Midbrain (tissue), 1 donor: ENCODE measurements at regions not wholly inside any gene's neighbourhood (a gene's known extent, or its start where the extent isn't known, plus 50 kb on each side); places are given as distances from the start of the nearest gene placed in this dataset.

ENCODE experiments used
- DNase-seq: peaks from one replicate; lab custom pipeline; 2025; lab: John Stamatoyannopoulos, UW

GRCh38 chr14:106812788-106813476 lies 1286.5 kb downstream of the TMEM121 start:
- no peak for DNase-seq

DNA sequence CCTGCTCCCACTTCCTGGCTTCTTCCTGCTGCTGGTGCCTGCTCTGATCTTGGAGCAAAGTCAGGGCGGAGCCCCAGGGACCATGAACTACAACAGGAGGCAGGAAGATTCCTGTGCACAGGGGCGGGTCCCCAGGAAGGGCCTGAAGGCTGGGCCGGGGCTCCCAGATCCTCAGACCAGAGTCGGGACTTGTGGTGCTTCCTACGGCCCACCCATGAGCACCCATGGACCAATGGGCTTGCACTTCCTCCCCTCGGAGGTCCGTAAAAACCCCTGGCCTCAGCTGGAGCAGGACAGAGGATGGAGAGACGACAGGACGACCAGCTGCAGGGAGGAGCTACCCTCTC lies 1287.1 kb downstream of the TMEM121 start:
- no peak for DNase-seq

DNA sequence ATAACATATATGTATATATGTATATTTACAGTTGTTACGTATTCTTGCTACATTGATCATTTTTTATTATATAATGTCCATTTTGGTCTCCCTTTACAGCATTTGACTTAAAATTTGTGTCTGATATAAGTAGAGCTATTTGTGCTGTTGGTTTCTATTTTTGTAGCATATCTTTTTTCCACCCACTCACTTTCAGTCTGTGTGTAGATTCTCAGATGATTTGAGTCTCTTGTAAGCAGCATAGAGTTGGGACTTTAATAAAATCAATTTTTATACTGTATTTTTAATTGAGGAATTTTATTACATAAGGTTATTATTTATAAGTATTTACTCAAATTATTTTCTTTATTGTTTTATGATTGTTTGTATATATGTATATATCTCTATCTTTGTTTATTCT lies 1293.7 kb downstream of the TMEM121 start:
- DNase-seq, result no peak

- no peak for DNase-seq
These were observed 1294.7 kb downstream of the TMEM121 start for GRCh38 chr14:106821119-106821518.

GRCh38 chr14:106822905-106823304 lies 1296.5 kb downstream of the TMEM121 start:
- no peak for DNase-seq

GRCh38 chr14:106823552-106823951 lies 1297.2 kb downstream of the TMEM121 start:
- DNase-seq, result no peak

DNA sequence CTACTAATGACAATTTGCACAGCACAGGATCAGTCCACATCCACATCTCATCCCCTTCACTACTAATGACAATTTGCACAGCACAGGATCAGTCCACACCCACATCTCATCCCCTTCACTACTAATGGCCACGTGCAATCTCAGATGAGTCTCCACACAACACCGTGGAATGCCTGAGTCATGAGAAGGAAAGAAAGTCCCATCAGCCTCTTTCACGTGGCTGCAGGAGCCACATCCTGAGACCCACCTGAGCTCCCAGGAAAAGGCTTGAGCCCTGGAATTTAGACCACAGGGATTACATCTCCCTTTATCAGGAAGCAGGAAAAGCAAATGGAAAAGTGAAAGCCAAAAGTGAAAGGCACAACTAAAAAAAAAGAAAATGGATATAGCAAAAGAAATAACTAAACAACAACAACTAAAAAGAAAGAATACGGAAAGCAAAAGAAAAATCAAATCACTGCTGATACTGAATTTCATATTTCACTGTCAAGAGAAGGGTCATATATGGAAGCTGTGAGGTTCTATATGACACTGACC lies 1300.5 kb downstream of the TMEM121 start:
- no peak for DNase-seq

DNA sequence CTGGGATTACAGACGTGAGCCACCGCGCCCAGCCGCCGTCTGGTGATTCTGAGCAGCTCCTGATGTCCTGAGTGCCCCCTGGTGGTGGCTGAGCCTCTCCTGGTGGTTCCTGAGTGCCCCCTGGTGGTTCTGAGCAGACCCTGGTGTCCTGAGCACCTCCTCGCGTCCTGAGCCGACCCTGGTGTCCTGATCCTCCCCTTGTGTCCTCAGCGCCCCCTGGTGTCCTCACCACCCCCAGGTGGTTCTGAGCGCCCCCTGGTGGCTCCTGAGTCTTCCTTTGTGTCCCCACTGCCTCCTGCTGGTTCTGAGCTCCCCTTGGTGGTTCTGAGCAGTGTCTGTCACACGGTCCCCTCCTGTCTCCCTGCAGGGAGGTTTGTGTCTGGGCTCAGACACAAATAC lies 1304.9 kb downstream of the TMEM121 start:
- DNase-seq, result no peak

- DNase-seq, result no peak
These were observed 1311.5 kb downstream of the TMEM121 start for GRCh38 chr14:106837870-106838269.

GRCh38 chr14:106838991-106839769 lies 1312.8 kb downstream of the TMEM121 start:
- DNase-seq, result no peak

- DNase-seq, result no peak
These were observed 1313.9 kb downstream of the TMEM121 start for GRCh38 chr14:106840258-106840657.

DNA sequence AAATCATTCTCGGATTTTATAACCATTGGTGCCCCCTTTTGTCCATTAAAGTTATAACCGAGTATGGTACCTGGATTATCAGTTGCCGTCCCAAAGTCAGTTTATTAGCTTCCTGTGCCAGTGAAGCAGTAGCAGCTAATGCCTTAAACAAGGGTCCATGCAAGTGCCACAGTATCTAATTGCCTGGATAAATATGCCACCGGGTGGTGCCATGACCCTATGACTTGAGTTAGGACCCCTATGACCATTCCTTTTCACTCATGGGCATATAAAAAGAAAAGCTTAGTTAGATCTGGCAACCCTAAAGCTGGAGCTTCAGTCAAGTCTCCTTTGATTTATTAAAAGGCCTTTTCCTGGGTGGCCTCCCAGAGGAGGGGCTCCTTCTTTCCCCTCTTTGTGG lies 1314.6 kb downstream of the TMEM121 start:
- no peak for DNase-seq

DNA sequence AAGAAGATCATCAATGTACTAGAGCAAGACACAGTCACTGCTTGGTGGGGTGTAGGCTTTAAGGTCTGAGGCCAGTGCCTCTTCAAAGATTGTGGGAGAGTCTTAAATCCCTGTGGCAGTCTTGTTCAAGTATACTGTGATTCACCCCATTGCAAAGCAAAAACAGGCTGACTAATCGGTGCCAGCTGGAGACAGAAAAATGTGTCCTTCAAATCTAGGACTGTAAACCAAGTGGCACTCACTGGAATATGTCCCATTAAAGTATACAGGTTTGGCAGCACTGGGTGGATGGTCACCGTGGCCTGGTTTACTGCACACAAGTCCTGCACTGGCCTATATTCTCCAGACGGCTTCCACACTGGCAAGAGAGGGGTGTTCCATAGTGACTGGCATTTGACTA lies 1315.3 kb downstream of the TMEM121 start:
- no peak for DNase-seq

- DNase-seq, result no peak
These were observed 1316.3 kb downstream of the TMEM121 start for GRCh38 chr14:106842687-106843086.

- DNase-seq, result no peak
These were observed 1317.0 kb downstream of the TMEM121 start for GRCh38 chr14:106843386-106843785.

DNA sequence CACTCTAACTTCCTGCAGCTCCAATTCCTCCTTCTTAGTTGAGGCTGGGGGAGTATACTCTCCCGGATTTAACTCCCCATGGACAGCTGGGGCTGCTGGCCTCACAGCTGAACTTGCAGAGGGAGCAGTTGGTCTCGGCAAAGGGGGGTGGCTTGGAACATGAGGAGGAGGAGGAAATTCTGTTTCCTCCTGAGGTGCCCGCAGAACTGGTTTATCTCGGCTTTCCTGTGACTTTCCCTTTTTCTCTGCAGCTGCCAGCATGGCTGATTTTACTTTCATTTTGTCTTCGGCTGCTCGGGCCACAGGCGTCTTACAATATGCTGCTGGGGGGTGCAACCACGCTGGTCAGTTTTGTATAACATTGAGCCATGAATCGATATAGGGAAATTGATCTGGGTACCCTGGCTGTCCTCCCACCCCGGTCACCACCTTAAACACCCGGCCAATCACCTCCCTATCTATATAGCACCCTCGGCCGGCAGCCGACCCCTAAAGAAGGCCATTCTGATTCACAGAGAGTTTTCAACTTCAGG lies 1317.6 kb downstream of the TMEM121 start:
- peak; percentile 1 for DNase-seq

GRCh38 chr14:106844608-106845285 lies 1318.4 kb downstream of the TMEM121 start:
- DNase-seq, result peak; percentile 26

- DNase-seq, result no peak
These were observed 1319.1 kb downstream of the TMEM121 start for GRCh38 chr14:106845286-106846087.

DNA sequence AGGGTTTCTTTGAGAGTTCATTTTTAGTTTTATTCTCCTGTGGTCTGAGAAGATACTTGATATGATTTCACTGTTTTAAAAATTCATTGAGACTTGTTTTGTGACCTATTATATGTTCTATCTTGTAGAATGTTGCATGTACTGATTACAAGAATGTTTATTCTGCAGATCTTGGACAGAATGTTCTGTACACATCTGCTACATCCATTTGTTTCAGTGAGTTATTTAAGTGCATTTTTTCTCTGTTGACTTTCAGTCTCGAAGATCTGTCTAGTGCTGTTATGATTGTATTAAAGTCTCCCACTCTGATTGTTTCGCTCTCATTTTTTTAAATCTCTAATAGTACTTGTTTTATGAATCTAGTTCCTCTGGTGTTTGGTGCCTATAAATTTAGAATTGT lies 1319.8 kb downstream of the TMEM121 start:
- no peak for DNase-seq

DNA sequence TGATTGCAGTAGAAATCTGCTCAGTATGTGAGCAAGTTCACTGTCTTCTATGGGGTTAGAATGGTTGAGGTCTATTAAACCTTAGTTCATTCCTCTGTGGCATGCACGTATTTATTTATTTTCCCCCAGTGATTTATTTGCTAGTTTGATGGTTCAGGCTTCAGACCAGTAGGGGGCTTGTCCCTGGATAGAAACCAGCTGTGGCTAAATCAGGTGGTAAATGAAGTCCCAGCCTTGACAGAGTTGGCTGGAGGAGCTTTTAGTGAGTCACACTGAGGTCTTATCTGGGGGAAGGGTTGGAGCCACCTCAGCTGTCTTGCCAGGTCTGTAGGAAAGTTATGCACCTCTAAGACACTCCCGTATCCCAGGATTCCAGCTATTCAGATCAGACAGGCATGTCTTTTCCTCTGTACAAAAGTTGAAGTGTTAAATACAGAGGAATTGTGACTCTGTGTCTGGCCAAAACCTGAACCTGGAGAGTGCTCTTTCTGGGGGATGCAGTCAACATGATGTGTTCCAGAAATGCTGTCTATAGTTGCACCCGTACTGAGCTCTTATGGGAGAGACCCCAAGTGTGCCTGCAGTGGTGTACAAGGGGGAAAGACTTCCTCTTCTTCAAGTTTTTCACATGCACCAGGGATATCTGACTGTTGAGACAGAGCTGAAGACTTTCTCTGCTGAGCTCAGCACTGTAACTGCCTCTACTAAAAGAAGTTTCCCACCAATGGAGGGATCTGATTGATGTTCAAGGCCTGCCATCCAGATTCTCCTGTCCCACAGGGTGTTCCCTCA lies 1322.1 kb downstream of the TMEM121 start:
- DNase-seq, result no peak
